ENCODE measurements at regions not wholly inside any gene's neighbourhood (a gene's known extent, or its start where the extent isn't known, plus 50 kb on each side); places are given as distances from the start of the nearest gene placed in this dataset.

DNA sequence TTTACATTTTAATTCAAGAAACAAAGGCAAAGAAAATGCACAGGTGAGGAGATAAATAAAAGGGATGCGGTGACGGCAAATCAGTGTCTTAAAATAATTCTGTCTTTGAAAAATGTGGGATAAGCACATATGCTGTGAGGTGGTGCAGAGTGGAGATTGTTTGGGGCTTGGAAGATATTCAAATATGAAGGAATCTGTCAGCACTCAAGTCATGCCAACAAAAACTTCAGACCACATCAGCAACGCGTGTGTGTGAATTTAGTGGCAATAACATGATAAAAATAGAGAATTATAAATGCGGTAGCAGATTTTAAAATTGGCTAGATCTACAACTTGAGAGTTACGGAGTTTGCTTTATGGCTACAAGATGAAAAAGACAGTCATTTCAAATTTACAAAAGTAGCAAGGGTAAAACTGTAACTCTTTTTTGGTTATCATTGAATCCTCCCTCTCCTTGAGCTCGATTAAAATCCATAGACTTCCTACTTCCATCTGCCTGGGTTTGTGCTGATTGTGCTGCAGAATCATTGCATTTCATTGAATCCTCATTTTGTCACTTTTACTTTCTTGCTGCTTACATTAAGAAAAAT, 71.5 kb upstream of the VCX2 start:
- no peak for TF ChIP-seq EZH2 (IDR thresholded peaks at IDR 0.05; ENCODE audit: borderline replicate concordance, low read length)
- TF ChIP-seq, protein P1, sequence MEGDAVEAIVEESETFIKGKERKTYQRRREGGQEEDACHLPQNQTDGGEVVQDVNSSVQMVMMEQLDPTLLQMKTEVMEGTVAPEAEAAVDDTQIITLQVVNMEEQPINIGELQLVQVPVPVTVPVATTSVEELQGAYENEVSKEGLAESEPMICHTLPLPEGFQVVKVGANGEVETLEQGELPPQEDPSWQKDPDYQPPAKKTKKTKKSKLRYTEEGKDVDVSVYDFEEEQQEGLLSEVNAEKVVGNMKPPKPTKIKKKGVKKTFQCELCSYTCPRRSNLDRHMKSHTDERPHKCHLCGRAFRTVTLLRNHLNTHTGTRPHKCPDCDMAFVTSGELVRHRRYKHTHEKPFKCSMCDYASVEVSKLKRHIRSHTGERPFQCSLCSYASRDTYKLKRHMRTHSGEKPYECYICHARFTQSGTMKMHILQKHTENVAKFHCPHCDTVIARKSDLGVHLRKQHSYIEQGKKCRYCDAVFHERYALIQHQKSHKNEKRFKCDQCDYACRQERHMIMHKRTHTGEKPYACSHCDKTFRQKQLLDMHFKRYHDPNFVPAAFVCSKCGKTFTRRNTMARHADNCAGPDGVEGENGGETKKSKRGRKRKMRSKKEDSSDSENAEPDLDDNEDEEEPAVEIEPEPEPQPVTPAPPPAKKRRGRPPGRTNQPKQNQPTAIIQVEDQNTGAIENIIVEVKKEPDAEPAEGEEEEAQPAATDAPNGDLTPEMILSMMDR (IDR thresholded peaks at IDR 0.05; ENCODE audit: low read length): no peak
